Caco-2 (cell line): ENCODE measurements at regions not wholly inside any gene's neighbourhood (a gene's known extent, or its start where the extent isn't known, plus 50 kb on each side); places are given as distances from the start of the nearest gene placed in this dataset.

ENCODE experiments used
- BruUV-seq: library from RNA; stranded (reverse); fragments of 400-500 nt; replicated peaks from 2 replicates; lab custom pipeline; 2021; lab: Mats Ljungman, UMichigan
- CTCF ChIA-PET: fragments of 300-600 bp; sonication (Branson Sonifier 250); formaldehyde crosslinking; loops from one replicate; lab custom pipeline; 2022; ENCODE audit warnings: antibody characterized with exemption; lab: Charles Lee
- POLR2A ChIA-PET: fragments of 300-600 bp; sonication (Branson Sonifier 250); formaldehyde crosslinking; loops from one replicate; lab custom pipeline; 2022; ENCODE audit warnings: antibody characterized with exemption; lab: Charles Lee
- DNase-seq, 2 experiments: peaks; one replicate each; pipeline versions ENCODE4 v3.0.0 to v3.0.0-alpha.2; 2020 to 2022
- H3K27me3 ChIP-seq: replicated peaks from 2 replicates; pipeline ENCODE4 v1.6.0; 2011; ENCODE audit warnings: low read length; ENCODE audit not compliant: control insufficient read depth, insufficient read depth
- H3K36me3 ChIP-seq: 2 replicates; pipeline ENCODE4 v1.5.1; 2011; ENCODE audit warnings: low read length; ENCODE audit not compliant: control insufficient read depth, insufficient read depth
- H3K4me1 ChIP-seq: fragments of 250-450 bp; sonication (Bioruptor Pico); 2 replicates; pipeline ENCODE4 v1.5.1; 2020; ENCODE audit warnings: mild to moderate bottlenecking
- H3K4me3 ChIP-seq: 2 replicates; pipeline ENCODE4 v1.5.1; 2011; ENCODE audit warnings: low read depth, mild to moderate bottlenecking, control low read depth, low read length
- H3K9me3 ChIP-seq: fragments of 250-450 bp; sonication (Bioruptor Pico); 2 replicates; pipeline ENCODE4 v1.5.1; 2020; ENCODE audit warnings: mild to moderate bottlenecking, moderate library complexity
- H3K27ac Mint-ChIP-seq: one replicate; pipeline ENCODE4 v1.8.0; 2022; ENCODE audit warnings: mixed read lengths; ENCODE audit not compliant: unreplicated experiment
- H3K27me3 Mint-ChIP-seq: one replicate; pipeline ENCODE4 v1.8.0; 2022; ENCODE audit warnings: mixed read lengths; ENCODE audit not compliant: insufficient read depth, unreplicated experiment
- H3K36me3 Mint-ChIP-seq: one replicate; pipeline ENCODE4 v1.8.0; 2022; ENCODE audit warnings: mild to moderate bottlenecking, mixed read lengths; ENCODE audit not compliant: insufficient read depth, unreplicated experiment
- H3K4me1 Mint-ChIP-seq: one replicate; pipeline ENCODE4 v1.8.0; 2022; ENCODE audit warnings: low read depth, mixed read lengths; ENCODE audit not compliant: unreplicated experiment
- H3K4me3 Mint-ChIP-seq: one replicate; pipeline ENCODE4 v1.8.0; 2022; ENCODE audit warnings: mild to moderate bottlenecking, moderate library complexity, mixed read lengths; ENCODE audit not compliant: unreplicated experiment
- H3K9me3 Mint-ChIP-seq: one replicate; pipeline ENCODE4 v1.8.0; 2022; ENCODE audit warnings: mixed read lengths; ENCODE audit not compliant: unreplicated experiment
- CTCF ChIP-seq, 2 experiments: fragments of 200-600 bp in 1 of 2; IDR thresholded peaks; 1 replicate in 1 of 2; 2 replicates in 1 of 2; pipeline versions ENCODE4 v1.5.1 to v1.8.0; 2011 to 2022; ENCODE audit warnings: antibody characterized with exemption in 1 of 2, control low read depth in 1 of 2, inconsistent platforms in 1 of 2, low read depth in 1 of 2, low read length in 1 of 2, mild to moderate bottlenecking in 1 of 2, moderate library complexity in 1 of 2; ENCODE audit not compliant: insufficient read depth in 1 of 2, severe bottlenecking in 1 of 2, unreplicated experiment in 1 of 2
- intact Hi-C: fragments of 100-400 bp; cut with micrococcal nuclease; formaldehyde crosslinking; loops from one replicate; pipeline ENCODE4 v1.10.0; 2022; ENCODE audit not compliant: unreplicated experiment

- peaks cover 22% of the 10 kb centered on the region for H3K27me3 Mint-ChIP-seq
- H3K36me3 Mint-ChIP-seq, result no peaks in the 10 kb centered on the region
- H3K27ac Mint-ChIP-seq, result no peak overlapping the region
- no peak for TF ChIP-seq CTCF (IDR thresholded peaks at IDR 0.05; ENCODE audit: insufficient read depth in 1 of 2, low read depth in 1 of 2, low read length in 1 of 2, severe bottlenecking in 1 of 2, unreplicated experiment in 1 of 2)
- Histone ChIP-seq H3K4me3 (no peak overlapping the region), H3K36me3 (no peaks in the 10 kb centered on the region), H3K27me3 (no peaks in the 10 kb centered on the region; the same call in 1 of the 2 replicates), H3K9me3 (no peaks in the 10 kb centered on the region), H3K4me1 (no peaks in the 10 kb centered on the region)
- intact Hi-C loops, result no loop called here
- BruUV-seq, result no TSS peak
- ChIA-PET POLR2A (no interaction called here), CTCF (no interaction called here)
- H3K9me3 Mint-ChIP-seq, result no peaks in the 10 kb centered on the region
- H3K4me3 Mint-ChIP-seq, result no peak overlapping the region
- DNase-seq, result no peak
- no peaks in the 10 kb centered on the region for H3K4me1 Mint-ChIP-seq
These were observed 287.5 kb downstream of the ZNF536 start for GRCh38 chr19:30659638-30660037.

- ChIA-PET CTCF (no interaction called here), POLR2A (no interaction called here)
- no TSS peak for BruUV-seq
- Histone ChIP-seq H3K36me3 (no peaks in the 10 kb centered on the region), H3K4me1 (no peaks in the 10 kb centered on the region), H3K4me3 (no peak overlapping the region), H3K9me3 (no peaks in the 10 kb centered on the region), H3K27me3 (no peaks in the 10 kb centered on the region; the same call in 1 of the 2 replicates)
- DNase-seq, result no peak
- TF ChIP-seq CTCF (IDR thresholded peaks at IDR 0.05; ENCODE audit: insufficient read depth in 1 of 2, low read depth in 1 of 2, low read length in 1 of 2, severe bottlenecking in 1 of 2, unreplicated experiment in 1 of 2), result no peak
- Mint-ChIP-seq H3K27ac (no peak overlapping the region), H3K4me3 (no peak overlapping the region), H3K9me3 (no peaks in the 10 kb centered on the region), H3K36me3 (no peaks in the 10 kb centered on the region), H3K4me1 (no peaks in the 10 kb centered on the region), H3K27me3 (peaks cover 23% of the 10 kb centered on the region)
- intact Hi-C loops, result no loop called here
These were observed 284.4 kb downstream of the ZNF536 start for GRCh38 chr19:30656520-30657100.

- H3K4me3 ChIP-seq, result no peak overlapping the region
- H3K4me3 Mint-ChIP-seq, result no peak overlapping the region
These were observed 281.6 kb downstream of the ZNF536 start for GRCh38 chr19:30653646-30654386.

More at GRCh38 chr19:30653646-30654386, 281.6 kb downstream of the ZNF536 start:
- Histone ChIP-seq H3K9me3 (no peaks in the 10 kb centered on the region), H3K36me3 (no peaks in the 10 kb centered on the region), H3K4me1 (no peaks in the 10 kb centered on the region), H3K27me3 (no peaks in the 10 kb centered on the region; the same call in 1 of the 2 replicates)
- intact Hi-C loops, result no loop called here
- Mint-ChIP-seq H3K36me3 (no peaks in the 10 kb centered on the region), H3K27ac (no peak overlapping the region), H3K27me3 (peaks cover 29% of the 10 kb centered on the region), H3K4me1 (no peaks in the 10 kb centered on the region), H3K9me3 (no peaks in the 10 kb centered on the region)
- ChIA-PET CTCF (no interaction called here), POLR2A (no interaction called here)
- no peak for TF ChIP-seq CTCF (IDR thresholded peaks at IDR 0.05; ENCODE audit: insufficient read depth in 1 of 2, low read depth in 1 of 2, low read length in 1 of 2, severe bottlenecking in 1 of 2, unreplicated experiment in 1 of 2)
- DNase-seq, result no peak
- BruUV-seq, result no TSS peak
